ENCODE measurements at regions not wholly inside any gene's neighbourhood (a gene's known extent, or its start where the extent isn't known, plus 50 kb on each side); places are given as distances from the start of the nearest gene placed in this dataset.
"Not testable (repeated sequence)": the region's sequence is repeated elsewhere in the genome, so short reads cannot be mapped to it uniquely, and the experiment has no call there.

DNA sequence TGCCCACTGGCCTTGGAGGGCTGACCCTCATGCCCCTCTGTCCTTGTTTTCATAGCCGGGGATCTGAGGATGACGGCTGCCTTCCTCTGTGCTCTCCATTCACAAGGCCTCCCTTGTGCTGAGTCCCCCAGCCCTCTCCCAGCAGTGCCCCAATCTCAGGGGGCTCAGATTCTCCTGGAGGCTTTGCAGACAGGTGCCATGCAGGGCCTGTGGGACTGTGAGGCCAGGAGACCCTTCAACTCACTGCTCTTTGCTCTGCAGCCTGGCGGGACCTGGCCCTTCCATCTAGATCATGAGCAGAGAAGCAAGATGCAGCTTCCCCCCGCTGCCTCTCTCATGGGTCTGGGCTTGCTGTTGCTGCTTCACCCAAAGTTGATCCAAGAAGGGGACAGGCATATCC, 356.0 kb downstream of the BCL11B start:
- H3K4me3 ChIP-seq (replicated peaks; ENCODE audit: insufficient read depth, low read length) = no peak overlapping the region
- H3K27me3 ChIP-seq (ENCODE audit: insufficient read depth, poor library complexity, severe bottlenecking) = no peaks in the 10 kb centered on the region
- DNase-seq (ENCODE audit: low read depth in 1 of 2, low spot score in 1 of 2) = no peak
- no peak overlapping the region for H3K27ac ChIP-seq (replicated peaks)
- TF ChIP-seq, protein P1, sequence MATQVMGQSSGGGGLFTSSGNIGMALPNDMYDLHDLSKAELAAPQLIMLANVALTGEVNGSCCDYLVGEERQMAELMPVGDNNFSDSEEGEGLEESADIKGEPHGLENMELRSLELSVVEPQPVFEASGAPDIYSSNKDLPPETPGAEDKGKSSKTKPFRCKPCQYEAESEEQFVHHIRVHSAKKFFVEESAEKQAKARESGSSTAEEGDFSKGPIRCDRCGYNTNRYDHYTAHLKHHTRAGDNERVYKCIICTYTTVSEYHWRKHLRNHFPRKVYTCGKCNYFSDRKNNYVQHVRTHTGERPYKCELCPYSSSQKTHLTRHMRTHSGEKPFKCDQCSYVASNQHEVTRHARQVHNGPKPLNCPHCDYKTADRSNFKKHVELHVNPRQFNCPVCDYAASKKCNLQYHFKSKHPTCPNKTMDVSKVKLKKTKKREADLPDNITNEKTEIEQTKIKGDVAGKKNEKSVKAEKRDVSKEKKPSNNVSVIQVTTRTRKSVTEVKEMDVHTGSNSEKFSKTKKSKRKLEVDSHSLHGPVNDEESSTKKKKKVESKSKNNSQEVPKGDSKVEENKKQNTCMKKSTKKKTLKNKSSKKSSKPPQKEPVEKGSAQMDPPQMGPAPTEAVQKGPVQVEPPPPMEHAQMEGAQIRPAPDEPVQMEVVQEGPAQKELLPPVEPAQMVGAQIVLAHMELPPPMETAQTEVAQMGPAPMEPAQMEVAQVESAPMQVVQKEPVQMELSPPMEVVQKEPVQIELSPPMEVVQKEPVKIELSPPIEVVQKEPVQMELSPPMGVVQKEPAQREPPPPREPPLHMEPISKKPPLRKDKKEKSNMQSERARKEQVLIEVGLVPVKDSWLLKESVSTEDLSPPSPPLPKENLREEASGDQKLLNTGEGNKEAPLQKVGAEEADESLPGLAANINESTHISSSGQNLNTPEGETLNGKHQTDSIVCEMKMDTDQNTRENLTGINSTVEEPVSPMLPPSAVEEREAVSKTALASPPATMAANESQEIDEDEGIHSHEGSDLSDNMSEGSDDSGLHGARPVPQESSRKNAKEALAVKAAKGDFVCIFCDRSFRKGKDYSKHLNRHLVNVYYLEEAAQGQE (IDR thresholded peaks at IDR 0.05; ENCODE audit: insufficient replicate concordance, low read depth) = no peak
- TF ChIP-seq GABPA (IDR thresholded peaks at IDR 0.05; ENCODE audit: low read depth) (no peak), POLR2AphosphoS5 (IDR thresholded peaks at IDR 0.05; ENCODE audit: low read depth) (no peak), SPI1 (IDR thresholded peaks at IDR 0.05; ENCODE audit: borderline replicate concordance, low read depth) (no peak)
- TF ChIP-seq, protein P2, sequence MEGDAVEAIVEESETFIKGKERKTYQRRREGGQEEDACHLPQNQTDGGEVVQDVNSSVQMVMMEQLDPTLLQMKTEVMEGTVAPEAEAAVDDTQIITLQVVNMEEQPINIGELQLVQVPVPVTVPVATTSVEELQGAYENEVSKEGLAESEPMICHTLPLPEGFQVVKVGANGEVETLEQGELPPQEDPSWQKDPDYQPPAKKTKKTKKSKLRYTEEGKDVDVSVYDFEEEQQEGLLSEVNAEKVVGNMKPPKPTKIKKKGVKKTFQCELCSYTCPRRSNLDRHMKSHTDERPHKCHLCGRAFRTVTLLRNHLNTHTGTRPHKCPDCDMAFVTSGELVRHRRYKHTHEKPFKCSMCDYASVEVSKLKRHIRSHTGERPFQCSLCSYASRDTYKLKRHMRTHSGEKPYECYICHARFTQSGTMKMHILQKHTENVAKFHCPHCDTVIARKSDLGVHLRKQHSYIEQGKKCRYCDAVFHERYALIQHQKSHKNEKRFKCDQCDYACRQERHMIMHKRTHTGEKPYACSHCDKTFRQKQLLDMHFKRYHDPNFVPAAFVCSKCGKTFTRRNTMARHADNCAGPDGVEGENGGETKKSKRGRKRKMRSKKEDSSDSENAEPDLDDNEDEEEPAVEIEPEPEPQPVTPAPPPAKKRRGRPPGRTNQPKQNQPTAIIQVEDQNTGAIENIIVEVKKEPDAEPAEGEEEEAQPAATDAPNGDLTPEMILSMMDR (IDR thresholded peaks at IDR 0.05; ENCODE audit: insufficient read depth, low read length) = no peak

DNA sequence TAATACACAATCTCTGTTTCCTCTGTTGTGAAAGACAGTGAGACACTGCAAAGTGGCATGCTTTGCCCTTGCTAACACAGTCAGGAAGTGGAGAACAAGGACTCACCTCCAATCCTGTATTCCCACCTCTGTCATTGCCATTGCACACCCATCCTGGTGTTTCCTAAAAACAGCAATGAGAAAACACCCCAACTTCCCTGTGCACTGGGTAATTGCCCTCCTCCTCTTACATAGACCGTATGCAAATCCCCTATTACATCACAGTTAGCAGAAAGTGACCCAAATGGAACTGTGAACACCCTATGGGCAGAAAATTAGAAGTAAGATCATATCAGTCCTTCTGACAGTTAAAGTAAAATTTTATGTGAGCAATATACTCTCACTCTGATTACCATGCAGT, 355.5 kb downstream of the BCL11B start:
- no peak overlapping the region for H3K27ac ChIP-seq (replicated peaks)
- no peak overlapping the region for H3K4me3 ChIP-seq (replicated peaks; ENCODE audit: insufficient read depth, low read length)
- no peak for DNase-seq (ENCODE audit: low read depth in 1 of 2, low spot score in 1 of 2)
- no peak for TF ChIP-seq SPI1 (IDR thresholded peaks at IDR 0.05; ENCODE audit: borderline replicate concordance, low read depth)
- TF ChIP-seq, protein P2 (IDR thresholded peaks at IDR 0.05; ENCODE audit: insufficient read depth, low read length) = no peak
- TF ChIP-seq, protein P1 (IDR thresholded peaks at IDR 0.05; ENCODE audit: insufficient replicate concordance, low read depth) = no peak
- no peak for TF ChIP-seq GABPA (IDR thresholded peaks at IDR 0.05; ENCODE audit: low read depth)
- TF ChIP-seq POLR2AphosphoS5 (IDR thresholded peaks at IDR 0.05; ENCODE audit: low read depth) = no peak
- H3K27me3 ChIP-seq (ENCODE audit: insufficient read depth, poor library complexity, severe bottlenecking) = no peaks in the 10 kb centered on the region

DNA sequence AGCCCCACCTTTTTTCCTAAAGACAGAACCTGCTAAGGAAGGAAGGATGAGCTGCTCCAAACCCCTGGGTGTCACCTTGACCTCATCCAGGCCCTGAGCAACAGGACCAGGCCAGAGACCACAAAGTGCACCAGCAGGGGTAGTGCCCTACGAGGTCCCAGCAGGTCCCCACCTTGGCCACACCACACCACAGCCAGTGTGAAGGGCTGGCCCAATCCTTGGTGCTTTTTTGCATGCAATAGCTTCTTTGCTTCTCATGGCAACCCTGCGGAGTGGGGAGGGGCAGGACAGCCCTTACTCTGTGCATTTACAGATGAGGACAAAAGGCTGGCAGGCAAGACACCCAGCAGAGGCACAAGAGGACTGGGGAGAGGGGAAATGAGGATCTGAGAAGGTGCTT, 352.6 kb downstream of the BCL11B start:
- DNase-seq (ENCODE audit: low read depth in 1 of 2, low spot score in 1 of 2) = no peak
- no peak overlapping the region for H3K27ac ChIP-seq (replicated peaks)
- TF ChIP-seq GABPA (IDR thresholded peaks at IDR 0.05; ENCODE audit: low read depth) (no peak), SPI1 (IDR thresholded peaks at IDR 0.05; ENCODE audit: borderline replicate concordance, low read depth) (no peak)
- TF ChIP-seq, protein P1 (IDR thresholded peaks at IDR 0.05; ENCODE audit: insufficient replicate concordance, low read depth) = no peak
- TF ChIP-seq, protein P2 (IDR thresholded peaks at IDR 0.05; ENCODE audit: insufficient read depth, low read length) = no peak
- no peak overlapping the region for H3K4me3 ChIP-seq (replicated peaks; ENCODE audit: insufficient read depth, low read length)
- H3K27me3 ChIP-seq (ENCODE audit: insufficient read depth, poor library complexity, severe bottlenecking) = no peaks in the 10 kb centered on the region

DNA sequence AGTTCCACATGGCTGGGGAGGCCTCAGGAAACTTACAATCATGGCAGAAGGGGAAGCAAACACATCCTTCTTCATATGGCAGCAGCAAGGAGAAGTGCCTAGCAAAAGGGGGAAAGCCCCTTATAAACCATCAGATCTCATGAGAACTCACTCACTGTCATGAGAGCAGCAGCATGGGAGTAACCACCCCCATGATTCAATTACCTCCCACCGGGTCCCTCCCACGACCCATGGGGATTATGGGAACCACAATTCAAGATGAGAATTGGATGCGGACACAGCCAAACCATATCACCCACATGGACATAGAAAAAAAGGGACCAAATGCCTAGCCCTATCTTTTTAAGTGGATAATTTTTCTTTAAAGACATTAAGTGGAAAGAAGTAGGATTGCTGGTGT, 350.7 kb downstream of the BCL11B start:
- H3K27ac ChIP-seq (replicated peaks); DNase-seq (ENCODE audit: low read depth in 1 of 2, low spot score in 1 of 2); H3K4me3 ChIP-seq (replicated peaks; ENCODE audit: insufficient read depth, low read length); H3K27me3 ChIP-seq (ENCODE audit: insufficient read depth, poor library complexity, severe bottlenecking): not testable (repeated sequence)
